HepG2 (cell line): ENCODE measurements at regions not wholly inside any gene's neighbourhood (a gene's known extent, or its start where the extent isn't known, plus 50 kb on each side); places are given as distances from the start of the nearest gene placed in this dataset.
A peak's percentile ranks its signal among the peaks of the same experiment; 100 is the strongest.

ENCODE experiments used
- GABPA ChIP-seq, 2 experiments: IDR thresholded peaks; 2 replicates each; pipeline ENCODE4 v1.6.1; 2011 to 2016; ENCODE audit warnings: low read depth in 2 of 2, low read length in 1 of 2, missing biosample characterization in 1 of 2, missing genetic modification characterization in 1 of 2
- ISL2 ChIP-seq: sonication (generic); formaldehyde crosslinking; IDR thresholded peaks from 2 replicates; pipeline ENCODE4 v1.5.0; 2020; ENCODE audit warnings: missing genetic modification reagents
- JARID2 ChIP-seq: sonication (generic); formaldehyde crosslinking; IDR thresholded peaks from 2 replicates; pipeline ENCODE4 v1.8.1; 2023; ENCODE audit warnings: missing genetic modification reagents, inconsistent platforms; ENCODE audit not compliant: insufficient replicate concordance
- MED8 ChIP-seq: sonication (generic); formaldehyde crosslinking; IDR thresholded peaks from 2 replicates; pipeline ENCODE4 v1.8.1; 2023; ENCODE audit warnings: mild to moderate bottlenecking, missing genetic modification reagents; ENCODE audit not compliant: insufficient replicate concordance
- NCOA1 ChIP-seq: sonication (generic); formaldehyde crosslinking; IDR thresholded peaks from 2 replicates; pipeline ENCODE4 v1.9.0; 2021; ENCODE audit warnings: missing genetic modification reagents
- NRL ChIP-seq: sonication (generic); formaldehyde crosslinking; IDR thresholded peaks from 2 replicates; pipeline ENCODE4 v1.5.0; 2020; ENCODE audit warnings: missing genetic modification reagents, mild to moderate bottlenecking, moderate library complexity, borderline replicate concordance
- PHF21A ChIP-seq: sonication (generic); formaldehyde crosslinking; IDR thresholded peaks from 2 replicates; pipeline ENCODE4 v1.5.0; 2020; ENCODE audit warnings: mild to moderate bottlenecking, missing genetic modification reagents
- REPIN1 ChIP-seq: sonication (generic); formaldehyde crosslinking; IDR thresholded peaks from 2 replicates; pipeline ENCODE4 v1.8.0; 2022; ENCODE audit warnings: missing genetic modification reagents, low read depth, mild to moderate bottlenecking, borderline replicate concordance
- ZNF124 ChIP-seq: sonication (generic); formaldehyde crosslinking; IDR thresholded peaks from 2 replicates; pipeline ENCODE4 v1.4.0; 2020; ENCODE audit warnings: missing genetic modification reagents
- ZNF263 ChIP-seq: sonication (generic); formaldehyde crosslinking; IDR thresholded peaks from 2 replicates; pipeline ENCODE4 v1.4.0; 2020; ENCODE audit warnings: missing genetic modification reagents
- ZNF431 ChIP-seq: sonication (generic); formaldehyde crosslinking; IDR thresholded peaks from 2 replicates; pipeline ENCODE4 v1.9.0; 2022; ENCODE audit warnings: missing genetic modification reagents, low read depth, mild to moderate bottlenecking, borderline replicate concordance
- ZNF703 ChIP-seq: sonication (generic); formaldehyde crosslinking; IDR thresholded peaks from 2 replicates; pipeline ENCODE4 v1.5.1; 2020; ENCODE audit warnings: missing genetic modification reagents, mild to moderate bottlenecking, moderate library complexity, borderline replicate concordance
- ZNF709 ChIP-seq: sonication (generic); formaldehyde crosslinking; IDR thresholded peaks from 2 replicates; pipeline ENCODE4 v1.5.0; 2020; ENCODE audit warnings: mild to moderate bottlenecking, missing genetic modification reagents
- ZNF713 ChIP-seq: sonication (generic); formaldehyde crosslinking; IDR thresholded peaks from 2 replicates; pipeline ENCODE4 v1.4.0; 2020; ENCODE audit warnings: mild to moderate bottlenecking, missing genetic modification reagents
- ZNF766 ChIP-seq: sonication (generic); formaldehyde crosslinking; IDR thresholded peaks from 2 replicates; pipeline ENCODE4 v1.5.0; 2020; ENCODE audit warnings: missing genetic modification reagents, borderline replicate concordance
- ZSCAN25 ChIP-seq: sonication (generic); formaldehyde crosslinking; IDR thresholded peaks from 2 replicates; pipeline ENCODE4 v1.8.0; 2022; ENCODE audit warnings: mild to moderate bottlenecking, missing genetic modification reagents
- TF ChIP-seq, protein P1 (sequence below): sonication (generic); formaldehyde crosslinking; IDR thresholded peaks from 2 replicates; pipeline ENCODE4 v1.5.1; 2020; ENCODE audit warnings: mild to moderate bottlenecking, missing genetic modification reagents, moderate library complexity
- TF ChIP-seq, protein P2 (sequence below): sonication (generic); formaldehyde crosslinking; IDR thresholded peaks from 2 replicates; pipeline ENCODE4 v1.4.0; 2020; ENCODE audit warnings: missing genetic modification reagents, borderline replicate concordance
- TF ChIP-seq, protein P3 (sequence below): sonication (generic); formaldehyde crosslinking; IDR thresholded peaks from 2 replicates; pipeline ENCODE4 v1.4.0; 2020; ENCODE audit warnings: missing genetic modification reagents
- TF ChIP-seq, protein P4 (sequence below): sonication (generic); formaldehyde crosslinking; IDR thresholded peaks from 2 replicates; pipeline ENCODE4 v1.4.0; 2020; ENCODE audit warnings: mild to moderate bottlenecking, missing genetic modification reagents

DNA sequence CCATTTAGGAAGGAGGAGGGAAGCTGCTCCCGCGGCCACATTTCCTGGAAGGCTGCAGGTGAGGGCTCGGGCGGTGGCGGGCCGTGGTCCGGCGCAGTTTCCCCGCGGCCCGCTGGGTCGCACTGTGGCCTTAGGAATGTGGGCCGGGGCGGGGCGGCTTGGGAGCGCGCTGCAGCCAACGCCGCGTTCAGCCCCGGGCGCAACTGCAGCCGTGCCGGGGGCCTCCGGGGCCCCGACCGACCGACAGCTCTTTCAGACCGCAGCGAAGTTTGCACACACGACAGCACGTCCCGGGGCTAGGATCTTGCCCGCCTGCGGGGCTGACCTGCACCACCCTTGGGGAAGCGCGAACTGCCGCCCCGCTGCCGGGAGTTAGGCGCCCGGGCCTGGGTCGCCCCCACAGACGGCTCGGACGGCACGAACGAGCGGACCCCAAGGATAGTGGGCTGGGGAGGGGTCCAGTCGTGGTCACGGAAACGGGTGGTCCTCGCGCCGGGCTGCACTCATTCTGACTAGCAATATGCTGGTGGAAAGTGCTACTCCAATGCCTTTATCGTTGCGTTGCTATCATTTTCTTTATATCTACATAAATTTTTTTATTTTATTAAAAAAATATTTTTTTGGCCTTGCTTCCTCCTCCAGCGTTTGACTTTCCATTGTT lies 69.9 kb upstream of the DLX2 start (continued):
- TF ChIP-seq, protein P1, sequence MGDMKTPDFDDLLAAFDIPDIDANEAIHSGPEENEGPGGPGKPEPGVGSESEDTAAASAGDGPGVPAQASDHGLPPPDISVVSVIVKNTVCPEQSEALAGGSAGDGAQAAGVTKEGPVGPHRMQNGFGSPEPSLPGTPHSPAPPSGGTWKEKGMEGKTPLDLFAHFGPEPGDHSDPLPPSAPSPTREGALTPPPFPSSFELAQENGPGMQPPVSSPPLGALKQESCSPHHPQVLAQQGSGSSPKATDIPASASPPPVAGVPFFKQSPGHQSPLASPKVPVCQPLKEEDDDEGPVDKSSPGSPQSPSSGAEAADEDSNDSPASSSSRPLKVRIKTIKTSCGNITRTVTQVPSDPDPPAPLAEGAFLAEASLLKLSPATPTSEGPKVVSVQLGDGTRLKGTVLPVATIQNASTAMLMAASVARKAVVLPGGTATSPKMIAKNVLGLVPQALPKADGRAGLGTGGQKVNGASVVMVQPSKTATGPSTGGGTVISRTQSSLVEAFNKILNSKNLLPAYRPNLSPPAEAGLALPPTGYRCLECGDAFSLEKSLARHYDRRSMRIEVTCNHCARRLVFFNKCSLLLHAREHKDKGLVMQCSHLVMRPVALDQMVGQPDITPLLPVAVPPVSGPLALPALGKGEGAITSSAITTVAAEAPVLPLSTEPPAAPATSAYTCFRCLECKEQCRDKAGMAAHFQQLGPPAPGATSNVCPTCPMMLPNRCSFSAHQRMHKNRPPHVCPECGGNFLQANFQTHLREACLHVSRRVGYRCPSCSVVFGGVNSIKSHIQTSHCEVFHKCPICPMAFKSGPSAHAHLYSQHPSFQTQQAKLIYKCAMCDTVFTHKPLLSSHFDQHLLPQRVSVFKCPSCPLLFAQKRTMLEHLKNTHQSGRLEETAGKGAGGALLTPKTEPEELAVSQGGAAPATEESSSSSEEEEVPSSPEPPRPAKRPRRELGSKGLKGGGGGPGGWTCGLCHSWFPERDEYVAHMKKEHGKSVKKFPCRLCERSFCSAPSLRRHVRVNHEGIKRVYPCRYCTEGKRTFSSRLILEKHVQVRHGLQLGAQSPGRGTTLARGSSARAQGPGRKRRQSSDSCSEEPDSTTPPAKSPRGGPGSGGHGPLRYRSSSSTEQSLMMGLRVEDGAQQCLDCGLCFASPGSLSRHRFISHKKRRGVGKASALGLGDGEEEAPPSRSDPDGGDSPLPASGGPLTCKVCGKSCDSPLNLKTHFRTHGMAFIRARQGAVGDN (CRISPR knock-in tag): peak; percentile 84
- no peak for TF ChIP-seq ZNF124 (CRISPR knock-in tag)
- TF ChIP-seq ZNF703: no peak
- TF ChIP-seq ZNF709 (CRISPR knock-in tag): no peak; the same call in 1 of the 2 replicates
- TF ChIP-seq MED8: no peak
- TF ChIP-seq PHF21A (CRISPR knock-in tag): peak; percentile 35; the same call in 1 of the 2 replicates
- no peak for TF ChIP-seq ZNF263 (CRISPR knock-in tag)
- TF ChIP-seq, protein P2, sequence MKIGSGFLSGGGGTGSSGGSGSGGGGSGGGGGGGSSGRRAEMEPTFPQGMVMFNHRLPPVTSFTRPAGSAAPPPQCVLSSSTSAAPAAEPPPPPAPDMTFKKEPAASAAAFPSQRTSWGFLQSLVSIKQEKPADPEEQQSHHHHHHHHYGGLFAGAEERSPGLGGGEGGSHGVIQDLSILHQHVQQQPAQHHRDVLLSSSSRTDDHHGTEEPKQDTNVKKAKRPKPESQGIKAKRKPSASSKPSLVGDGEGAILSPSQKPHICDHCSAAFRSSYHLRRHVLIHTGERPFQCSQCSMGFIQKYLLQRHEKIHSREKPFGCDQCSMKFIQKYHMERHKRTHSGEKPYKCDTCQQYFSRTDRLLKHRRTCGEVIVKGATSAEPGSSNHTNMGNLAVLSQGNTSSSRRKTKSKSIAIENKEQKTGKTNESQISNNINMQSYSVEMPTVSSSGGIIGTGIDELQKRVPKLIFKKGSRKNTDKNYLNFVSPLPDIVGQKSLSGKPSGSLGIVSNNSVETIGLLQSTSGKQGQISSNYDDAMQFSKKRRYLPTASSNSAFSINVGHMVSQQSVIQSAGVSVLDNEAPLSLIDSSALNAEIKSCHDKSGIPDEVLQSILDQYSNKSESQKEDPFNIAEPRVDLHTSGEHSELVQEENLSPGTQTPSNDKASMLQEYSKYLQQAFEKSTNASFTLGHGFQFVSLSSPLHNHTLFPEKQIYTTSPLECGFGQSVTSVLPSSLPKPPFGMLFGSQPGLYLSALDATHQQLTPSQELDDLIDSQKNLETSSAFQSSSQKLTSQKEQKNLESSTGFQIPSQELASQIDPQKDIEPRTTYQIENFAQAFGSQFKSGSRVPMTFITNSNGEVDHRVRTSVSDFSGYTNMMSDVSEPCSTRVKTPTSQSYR: no peak
- no peak for TF ChIP-seq NCOA1 (CRISPR knock-in tag)
- no peak for TF ChIP-seq ZNF431 (CRISPR knock-in tag)
- TF ChIP-seq ISL2 (CRISPR knock-in tag): peak; percentile 56; the same call in 1 of the 2 replicates
- TF ChIP-seq GABPA (IDR thresholded peaks at IDR 0.05; ENCODE audit: low read depth, low read length): no peak
- no peak for TF ChIP-seq GABPA (CRISPR knock-in tag; IDR thresholded peaks at IDR 0.05; ENCODE audit: low read depth)
- TF ChIP-seq JARID2 (CRISPR knock-in tag): no peak
- peak; percentile 80; the same call in 1 of the 2 replicates for TF ChIP-seq REPIN1 (CRISPR knock-in tag)
- no peak for TF ChIP-seq ZNF713
- TF ChIP-seq, protein P3, sequence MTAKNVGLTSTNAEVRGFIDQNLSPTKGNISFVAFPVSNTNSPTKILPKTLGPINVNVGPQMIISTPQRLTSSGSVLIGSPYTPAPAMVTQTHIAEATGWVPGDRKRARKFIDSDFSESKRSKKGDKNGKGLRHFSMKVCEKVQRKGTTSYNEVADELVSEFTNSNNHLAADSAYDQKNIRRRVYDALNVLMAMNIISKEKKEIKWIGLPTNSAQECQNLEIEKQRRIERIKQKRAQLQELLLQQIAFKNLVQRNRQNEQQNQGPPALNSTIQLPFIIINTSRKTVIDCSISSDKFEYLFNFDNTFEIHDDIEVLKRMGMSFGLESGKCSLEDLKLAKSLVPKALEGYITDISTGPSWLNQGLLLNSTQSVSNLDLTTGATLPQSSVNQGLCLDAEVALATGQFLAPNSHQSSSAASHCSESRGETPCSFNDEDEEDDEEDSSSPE (CRISPR knock-in tag): peak; percentile 75
- TF ChIP-seq, protein P4, sequence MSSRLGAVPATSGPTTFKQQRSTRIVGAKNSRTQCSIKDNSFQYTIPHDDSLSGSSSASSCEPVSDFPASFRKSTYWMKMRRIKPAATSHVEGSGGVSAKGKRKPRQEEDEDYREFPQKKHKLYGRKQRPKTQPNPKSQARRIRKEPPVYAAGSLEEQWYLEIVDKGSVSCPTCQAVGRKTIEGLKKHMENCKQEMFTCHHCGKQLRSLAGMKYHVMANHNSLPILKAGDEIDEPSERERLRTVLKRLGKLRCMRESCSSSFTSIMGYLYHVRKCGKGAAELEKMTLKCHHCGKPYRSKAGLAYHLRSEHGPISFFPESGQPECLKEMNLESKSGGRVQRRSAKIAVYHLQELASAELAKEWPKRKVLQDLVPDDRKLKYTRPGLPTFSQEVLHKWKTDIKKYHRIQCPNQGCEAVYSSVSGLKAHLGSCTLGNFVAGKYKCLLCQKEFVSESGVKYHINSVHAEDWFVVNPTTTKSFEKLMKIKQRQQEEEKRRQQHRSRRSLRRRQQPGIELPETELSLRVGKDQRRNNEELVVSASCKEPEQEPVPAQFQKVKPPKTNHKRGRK: no peak
- TF ChIP-seq ZNF766 (CRISPR knock-in tag): peak; percentile 82; the same call in 1 of the 2 replicates
- TF ChIP-seq ZSCAN25 (CRISPR knock-in tag): no peak
- TF ChIP-seq NRL (CRISPR knock-in tag): no peak; the same call in 1 of the 2 replicates
